GM12864 (cell line): ENCODE measurements at regions not wholly inside any gene's neighbourhood (a gene's known extent, or its start where the extent isn't known, plus 50 kb on each side); places are given as distances from the start of the nearest gene placed in this dataset.

Experiments
- DNase-seq: peaks from one replicate; pipeline ENCODE4 v3.0.0-alpha.2; 2011; ENCODE audit warnings: low read depth
- H3K4me3 ChIP-seq: 2 replicates; pipeline ENCODE4 v1.5.1; 2011; ENCODE audit warnings: mild to moderate bottlenecking, low read depth, low read length, control low read depth
- CTCF ChIP-seq: IDR thresholded peaks from 2 replicates; pipeline ENCODE4 v1.5.1; 2011; ENCODE audit warnings: low read depth, mild to moderate bottlenecking, moderate library complexity, low read length, control low read depth, inconsistent platforms; ENCODE audit errors: missing control alignments

DNA sequence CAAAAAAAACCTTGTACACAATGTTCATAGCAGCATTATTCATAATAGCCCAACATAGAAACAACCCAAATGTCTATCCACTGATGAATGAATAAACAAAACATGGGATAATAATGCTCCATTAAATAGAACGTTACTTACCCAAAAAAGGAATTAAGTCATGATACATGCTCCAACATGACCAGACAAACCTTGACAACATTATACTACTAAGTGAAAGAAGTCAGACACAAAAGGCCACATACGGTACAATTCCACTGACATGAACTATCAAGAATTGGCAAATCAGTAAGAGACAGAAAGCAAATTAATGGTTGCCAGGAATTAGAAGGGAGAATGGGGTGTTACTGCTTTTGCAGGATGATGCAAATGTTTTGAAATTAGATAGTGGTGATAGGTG lies 193.8 kb upstream of the SHISA6 start:
- TF ChIP-seq CTCF = no peak
- H3K4me3 ChIP-seq = no peak overlapping the region
- DNase-seq = no peak

GRCh38 chr17:11039342-11039741 lies 201.5 kb upstream of the PIRT start:
- no peak for DNase-seq

GRCh38 chr17:11035681-11036080 lies 197.8 kb upstream of the PIRT start:
- no peak overlapping the region for H3K4me3 ChIP-seq
- DNase-seq = no peak
- TF ChIP-seq CTCF = no peak

More at GRCh38 chr17:11039342-11039741, 201.5 kb upstream of the PIRT start:
- TF ChIP-seq CTCF = no peak
- no peak overlapping the region for H3K4me3 ChIP-seq

GRCh38 chr17:11031787-11032186 lies 193.9 kb upstream of the PIRT start:
- TF ChIP-seq CTCF = peak; percentile 23
- DNase-seq = no peak
- no peak overlapping the region for H3K4me3 ChIP-seq

GRCh38 chr17:11029791-11030190 lies 191.9 kb upstream of the PIRT start:
- H3K4me3 ChIP-seq = no peak overlapping the region
- no peak for TF ChIP-seq CTCF
- DNase-seq = no peak

- TF ChIP-seq CTCF = no peak
- no peak for DNase-seq
- H3K4me3 ChIP-seq = no peak overlapping the region
Observed at GRCh38 chr17:11028349-11028748, 190.5 kb upstream of the PIRT start.

GRCh38 chr17:11026903-11027302 lies 189.0 kb upstream of the PIRT start:
- DNase-seq = no peak
- no peak overlapping the region for H3K4me3 ChIP-seq
- TF ChIP-seq CTCF = no peak
